HG03460 (cell line): ENCODE measurements at regions not wholly inside any gene's neighbourhood (a gene's known extent, or its start where the extent isn't known, plus 50 kb on each side); places are given as distances from the start of the nearest gene placed in this dataset.
"Not testable (repeated sequence)": the region's sequence is repeated elsewhere in the genome, so short reads cannot be mapped to it uniquely, and the experiment has no call there.

Source experiments
- ATAC-seq: cut with Tn5 transposase; IDR thresholded peaks from one replicate; pipeline ENCODE4 v1.9.1; 2021; ENCODE audit not compliant: unreplicated experiment

DNA sequence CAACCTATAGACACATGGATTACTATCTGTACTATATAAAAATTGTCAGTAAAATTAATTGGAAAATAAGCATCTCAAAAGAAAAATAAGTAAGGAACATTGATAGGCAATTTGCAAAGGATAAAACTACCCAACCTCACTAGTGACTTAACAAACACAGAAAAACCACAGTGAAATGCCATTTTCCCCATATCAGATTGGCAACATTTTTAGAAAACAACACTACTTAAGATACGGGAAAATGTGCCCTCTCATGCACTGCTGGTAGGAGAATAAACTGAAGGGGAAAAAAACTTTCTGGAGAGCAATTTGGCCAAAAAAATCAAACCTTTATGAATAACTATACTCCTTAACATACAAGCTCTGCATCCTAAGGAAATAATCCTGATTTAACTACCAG lies 254.0 kb downstream of the DEPDC1B start:
- no peak for ATAC-seq

- ATAC-seq: no peak
Measured at GRCh38 chr5:60445427-60445826, 254.5 kb downstream of the DEPDC1B start.

DNA sequence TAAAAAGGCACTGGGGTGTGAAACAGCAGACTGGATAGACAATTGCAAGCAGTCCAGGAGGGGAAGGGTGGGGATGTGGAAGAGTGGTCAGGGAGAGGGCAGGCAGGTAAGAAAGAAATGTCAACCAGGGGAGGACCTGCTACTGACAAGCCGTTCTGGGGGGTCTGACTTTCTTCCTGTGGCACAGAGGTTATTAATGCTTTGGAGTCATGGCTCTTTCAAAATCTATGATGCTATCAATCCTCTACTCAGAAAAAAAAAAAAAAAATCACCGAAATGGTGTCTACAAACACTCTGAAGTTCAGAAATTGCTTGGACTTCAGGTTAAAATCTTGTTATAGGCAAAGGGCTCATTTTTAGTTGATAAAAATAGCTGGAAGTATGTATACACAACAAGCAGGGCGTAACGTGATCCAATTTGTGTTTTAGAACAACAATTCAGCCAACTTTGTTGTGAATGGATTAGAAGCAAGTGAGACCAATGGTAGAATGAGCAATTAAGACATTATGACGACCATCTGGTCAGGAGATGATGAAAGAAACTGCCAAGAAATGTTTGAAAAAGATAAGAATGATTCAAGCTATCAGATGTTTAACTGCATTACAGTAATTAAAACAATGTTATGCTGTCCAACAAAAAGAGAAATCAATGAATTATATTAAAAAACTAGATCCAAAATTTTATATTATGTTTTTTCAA lies 255.2 kb downstream of the DEPDC1B start:
- no peak for ATAC-seq

- no peak for ATAC-seq
Measured at GRCh38 chr5:60439552-60439951, 260.4 kb downstream of the DEPDC1B start.

GRCh38 chr5:60437308-60437707 lies 262.7 kb downstream of the DEPDC1B start:
- ATAC-seq: no peak

DNA sequence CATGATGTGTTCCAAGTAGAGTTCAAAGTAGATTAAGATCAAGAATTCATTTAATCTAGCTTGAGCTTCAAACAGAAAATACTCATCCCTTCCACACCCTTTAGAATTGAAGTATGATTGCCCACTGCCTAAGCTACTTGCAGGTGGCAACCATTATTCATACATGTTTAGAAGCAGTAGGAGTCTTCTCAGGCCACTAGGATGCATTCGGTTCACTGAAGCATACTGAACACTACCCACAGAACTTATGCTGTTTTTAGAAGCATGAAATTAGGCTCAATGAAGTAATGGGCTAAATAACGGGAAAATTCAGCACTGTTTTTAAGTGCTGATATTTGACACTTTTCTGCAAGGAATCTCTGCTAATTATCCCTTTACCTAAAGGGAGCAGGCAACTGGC lies 263.4 kb downstream of the DEPDC1B start:
- ATAC-seq: no peak

DNA sequence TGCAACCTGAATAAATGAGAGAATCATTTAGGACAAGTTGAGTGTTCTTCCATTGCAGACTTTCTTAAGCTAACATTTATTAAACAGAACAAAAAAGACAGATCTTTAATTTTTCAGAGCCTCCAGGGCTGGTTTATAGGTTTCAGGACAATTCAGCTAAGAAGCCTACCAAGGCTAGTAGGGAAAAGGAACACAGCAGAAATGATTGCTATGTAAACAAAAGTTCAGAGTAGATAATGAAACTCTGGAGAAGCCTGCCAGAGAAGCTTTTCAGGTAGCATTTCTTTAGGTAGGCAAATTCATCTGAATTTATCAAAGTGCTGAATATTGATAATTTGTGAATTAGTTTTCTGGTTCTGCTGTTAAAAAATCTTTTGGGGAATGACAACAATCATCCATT lies 264.2 kb downstream of the DEPDC1B start:
- no peak for ATAC-seq

- ATAC-seq: not testable (repeated sequence)
Measured at GRCh38 chr5:60426189-60426588, 273.8 kb downstream of the DEPDC1B start.

GRCh38 chr5:60420773-60421172 lies 279.2 kb downstream of the DEPDC1B start:
- ATAC-seq: not testable (repeated sequence)

DNA sequence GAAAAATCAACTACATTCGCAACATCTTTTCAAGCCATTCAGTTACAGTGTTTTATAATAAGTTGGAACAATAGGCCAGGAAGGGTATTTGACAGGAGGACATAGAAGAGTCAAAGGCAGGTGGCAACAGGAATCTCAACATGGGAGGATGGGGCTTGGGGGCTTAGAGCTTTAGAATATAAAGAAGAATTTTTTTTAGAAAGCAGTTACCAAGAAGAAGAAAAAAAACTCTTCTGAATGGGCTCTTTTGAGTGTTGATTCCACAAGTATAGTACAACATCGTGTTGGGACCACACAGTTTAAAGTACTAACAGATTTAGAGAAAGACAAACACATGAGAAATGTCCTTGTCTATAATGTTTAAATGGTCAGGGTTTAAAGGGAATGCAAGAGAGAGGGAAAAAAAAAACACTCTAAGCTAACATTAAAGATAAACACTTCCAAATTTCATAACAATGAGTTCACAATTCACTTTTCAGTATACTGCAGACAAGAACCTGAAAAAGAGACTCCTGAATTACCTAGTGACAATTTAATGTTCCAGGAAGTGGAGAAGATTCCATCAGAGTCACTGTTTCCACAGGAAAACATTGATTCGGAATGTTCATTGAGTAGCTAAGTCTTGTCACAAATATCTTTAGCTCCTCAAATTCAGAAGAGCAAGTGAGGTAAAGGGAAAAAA lies 282.3 kb downstream of the DEPDC1B start:
- ATAC-seq: no peak

DNA sequence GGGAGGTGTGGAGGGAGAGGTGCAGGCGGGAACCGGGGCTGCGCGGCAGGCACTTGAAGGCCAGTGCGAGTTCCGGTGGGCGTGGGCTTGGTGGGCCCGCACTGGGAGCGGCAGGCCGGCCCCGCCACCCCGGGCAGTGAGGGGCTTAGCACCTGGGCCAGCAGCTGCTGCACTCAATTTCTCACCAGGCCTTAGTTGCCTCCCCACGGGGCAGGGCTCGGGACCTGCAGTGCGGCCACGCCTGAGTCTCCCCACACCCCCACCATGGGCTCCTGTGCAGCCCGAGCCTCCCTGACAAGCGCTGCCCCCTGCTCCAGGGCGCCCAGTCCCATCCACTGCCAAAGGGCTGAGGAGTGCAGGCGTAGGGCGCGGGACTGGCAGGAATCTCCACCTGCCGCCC lies 284.5 kb downstream of the DEPDC1B start:
- no peak for ATAC-seq

GRCh38 chr5:60410427-60410826 lies 289.5 kb downstream of the DEPDC1B start:
- ATAC-seq: no peak

GRCh38 chr5:60404171-60404570 lies 295.8 kb downstream of the DEPDC1B start:
- no peak for ATAC-seq

GRCh38 chr5:60403343-60404006 lies 296.5 kb downstream of the DEPDC1B start:
- no peak for ATAC-seq

DNA sequence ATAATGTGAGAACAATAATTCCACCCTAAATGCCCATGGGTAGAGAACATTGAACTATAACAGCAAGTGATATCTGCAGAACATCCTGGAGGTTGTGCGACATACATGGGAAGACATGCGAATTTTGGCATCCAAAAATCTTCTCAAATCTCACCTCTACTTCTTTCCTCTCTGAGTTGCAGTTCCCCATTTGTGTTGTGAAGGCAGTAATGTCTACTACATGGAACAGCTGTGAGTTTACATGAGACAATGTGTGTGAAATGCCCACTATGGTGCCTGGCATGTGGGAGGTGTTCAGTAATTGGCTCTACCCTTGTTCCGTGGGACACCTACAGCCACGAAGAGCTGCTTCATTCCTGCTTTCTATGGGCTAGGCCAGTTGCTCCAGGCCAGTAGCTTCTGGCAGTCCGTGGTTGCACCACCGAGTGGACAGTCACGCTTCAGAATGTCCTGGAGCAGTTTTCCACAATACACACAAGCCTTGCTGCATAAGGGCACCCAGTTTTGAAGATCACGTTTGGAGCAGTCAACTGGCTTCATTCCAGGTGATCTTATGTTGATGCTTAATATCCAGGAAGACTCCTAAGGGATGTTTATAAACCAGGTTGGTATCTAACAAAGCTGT lies 297.7 kb downstream of the DEPDC1B start:
- ATAC-seq: no peak

DNA sequence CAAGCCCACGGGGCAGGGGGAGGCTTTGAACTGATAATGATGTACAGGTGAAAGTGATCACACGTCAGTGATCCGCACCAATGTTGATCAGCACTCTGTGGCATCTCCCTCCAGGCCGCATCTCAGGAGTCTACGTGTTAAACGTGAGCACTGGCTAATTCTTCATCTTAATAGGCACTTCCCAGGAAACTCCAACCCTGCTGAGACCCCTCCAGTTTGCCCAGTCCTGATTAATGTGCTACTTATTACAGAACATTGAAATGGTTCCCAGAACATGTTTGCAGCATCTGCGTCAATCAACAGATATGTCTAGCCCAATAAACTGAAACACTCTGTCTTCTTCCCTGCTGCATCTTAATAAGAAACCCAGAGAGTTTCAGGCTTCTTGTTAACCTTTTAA lies 298.4 kb downstream of the DEPDC1B start:
- ATAC-seq: no peak

DNA sequence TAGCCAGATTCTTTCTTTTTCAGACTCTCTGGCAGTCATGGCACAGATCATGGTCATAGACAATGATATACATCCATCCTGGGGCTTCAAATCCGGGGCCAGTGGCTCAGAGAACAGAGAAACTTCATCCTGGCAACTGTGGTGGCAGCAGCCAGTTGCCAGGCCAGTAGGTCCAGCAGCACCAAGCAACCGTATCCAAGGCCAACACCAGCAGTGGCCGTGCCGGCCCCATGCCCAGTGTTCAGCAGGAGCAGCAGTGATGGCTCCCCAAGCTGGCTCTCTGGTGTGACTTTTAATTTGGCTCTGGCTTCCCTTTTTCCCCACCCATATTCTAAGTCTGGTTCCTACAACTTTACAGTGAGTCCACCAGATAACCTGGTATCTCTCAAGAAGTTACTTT lies 300.5 kb downstream of the DEPDC1B start:
- no peak for ATAC-seq

- no peak for ATAC-seq
Measured at GRCh38 chr5:60395712-60396329, 304.1 kb downstream of the DEPDC1B start.

DNA sequence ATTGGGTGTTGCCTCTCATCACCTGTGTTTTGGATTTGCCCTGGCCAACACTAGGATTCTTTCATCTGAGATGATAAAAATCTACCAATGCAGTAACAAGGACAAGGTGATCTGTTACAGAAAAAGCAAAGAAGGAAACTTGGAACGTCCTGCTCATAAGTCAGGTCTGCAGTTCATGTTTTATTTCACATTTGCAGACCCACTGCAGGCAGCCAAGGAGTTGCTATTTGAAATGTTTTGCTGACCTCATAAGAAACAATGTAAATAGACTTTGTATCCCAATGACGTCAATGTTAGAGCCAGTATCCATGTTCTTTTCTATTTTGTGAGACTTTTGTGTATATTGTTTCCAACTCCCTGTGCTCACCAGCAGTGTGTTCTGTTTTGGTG lies 312.9 kb downstream of the DEPDC1B start:
- ATAC-seq: no peak

- no peak for ATAC-seq
Measured at GRCh38 chr5:60386436-60387050, 313.4 kb downstream of the DEPDC1B start.

- ATAC-seq: no peak
Measured at GRCh38 chr5:60382716-60383115, 317.2 kb downstream of the DEPDC1B start.
